ENCODE measurements at regions not wholly inside any gene's neighbourhood (a gene's known extent, or its start where the extent isn't known, plus 50 kb on each side); places are given as distances from the start of the nearest gene placed in this dataset.

GRCh38 chr9:102124465-102124864, 386.0 kb upstream of the GRIN3A start:
- H3K4me3 ChIP-seq (replicated peaks; ENCODE audit: low read depth, low read length) = no peak overlapping the region
- TF ChIP-seq CTCF (IDR thresholded peaks at IDR 0.05; ENCODE audit: insufficient read depth, low read length, poor library complexity, severe bottlenecking) = no peak
- no peaks in the 10 kb centered on the region for H3K36me3 ChIP-seq (ENCODE audit: control insufficient read depth, insufficient read depth, low read length)
- no peak for DNase-seq (ENCODE audit: extremely low read depth, insufficient read length)
- no peaks in the 10 kb centered on the region for H3K27me3 ChIP-seq (replicated peaks; ENCODE audit: control insufficient read depth, insufficient read depth, low read length)

- Histone ChIP-seq H3K4me3 (replicated peaks; ENCODE audit: low read depth, low read length) (no peak overlapping the region), H3K36me3 (ENCODE audit: control insufficient read depth, insufficient read depth, low read length) (no peaks in the 10 kb centered on the region), H3K27me3 (replicated peaks; ENCODE audit: control insufficient read depth, insufficient read depth, low read length) (no peaks in the 10 kb centered on the region)
- DNase-seq (ENCODE audit: extremely low read depth, insufficient read length) = no peak
- no peak for TF ChIP-seq CTCF (IDR thresholded peaks at IDR 0.05; ENCODE audit: insufficient read depth, low read length, poor library complexity, severe bottlenecking)
These were observed 376.1 kb upstream of the GRIN3A start for GRCh38 chr9:102114557-102114956.

GRCh38 chr9:102113191-102113590, 374.7 kb upstream of the GRIN3A start:
- DNase-seq (ENCODE audit: extremely low read depth, insufficient read length) = no peak
- no peaks in the 10 kb centered on the region for H3K27me3 ChIP-seq (replicated peaks; ENCODE audit: control insufficient read depth, insufficient read depth, low read length)
- no peak for TF ChIP-seq CTCF (IDR thresholded peaks at IDR 0.05; ENCODE audit: insufficient read depth, low read length, poor library complexity, severe bottlenecking)
- H3K4me3 ChIP-seq (replicated peaks; ENCODE audit: low read depth, low read length) = no peak overlapping the region
- no peaks in the 10 kb centered on the region for H3K36me3 ChIP-seq (ENCODE audit: control insufficient read depth, insufficient read depth, low read length)

- Histone ChIP-seq H3K27me3 (replicated peaks; ENCODE audit: control insufficient read depth, insufficient read depth, low read length) (no peaks in the 10 kb centered on the region), H3K36me3 (ENCODE audit: control insufficient read depth, insufficient read depth, low read length) (no peaks in the 10 kb centered on the region), H3K4me3 (replicated peaks; ENCODE audit: low read depth, low read length) (no peak overlapping the region)
- no peak for TF ChIP-seq CTCF (IDR thresholded peaks at IDR 0.05; ENCODE audit: insufficient read depth, low read length, poor library complexity, severe bottlenecking)
- DNase-seq (ENCODE audit: extremely low read depth, insufficient read length) = no peak
These were observed 368.0 kb upstream of the GRIN3A start for GRCh38 chr9:102106439-102106838.

GRCh38 chr9:102101723-102102122, 363.3 kb upstream of the GRIN3A start:
- Histone ChIP-seq H3K4me3 (replicated peaks; ENCODE audit: low read depth, low read length) (no peak overlapping the region), H3K36me3 (ENCODE audit: control insufficient read depth, insufficient read depth, low read length) (no peaks in the 10 kb centered on the region), H3K27me3 (replicated peaks; ENCODE audit: control insufficient read depth, insufficient read depth, low read length) (no peaks in the 10 kb centered on the region)
- TF ChIP-seq CTCF (IDR thresholded peaks at IDR 0.05; ENCODE audit: insufficient read depth, low read length, poor library complexity, severe bottlenecking) = no peak
- no peak for DNase-seq (ENCODE audit: extremely low read depth, insufficient read length)

- Histone ChIP-seq H3K27me3 (replicated peaks; ENCODE audit: control insufficient read depth, insufficient read depth, low read length) (no peaks in the 10 kb centered on the region), H3K36me3 (ENCODE audit: control insufficient read depth, insufficient read depth, low read length) (no peaks in the 10 kb centered on the region), H3K4me3 (replicated peaks; ENCODE audit: low read depth, low read length) (no peak overlapping the region)
- DNase-seq (ENCODE audit: extremely low read depth, insufficient read length) = no peak
- no peak for TF ChIP-seq CTCF (IDR thresholded peaks at IDR 0.05; ENCODE audit: insufficient read depth, low read length, poor library complexity, severe bottlenecking)
These were observed 348.7 kb upstream of the GRIN3A start for GRCh38 chr9:102087141-102087540.

Data from GM06990 (cell line).